IPS-20b (cell line): ENCODE measurements at regions not wholly inside any gene's neighbourhood (a gene's known extent, or its start where the extent isn't known, plus 50 kb on each side); places are given as distances from the start of the nearest gene placed in this dataset.

Experiments
- H3K27ac ChIP-seq: one replicate; pipeline ENCODE4 v1.5.1; 2013; ENCODE audit warnings: low read length
- H3K27me3 ChIP-seq: 2 replicates; pipeline ENCODE4 v1.6.1; 2013; ENCODE audit warnings: mild to moderate bottlenecking, low read length, inconsistent platforms; ENCODE audit not compliant: insufficient read depth
- H3K36me3 ChIP-seq: 2 replicates; pipeline ENCODE4 v1.6.1; 2013; ENCODE audit warnings: low read depth, mild to moderate bottlenecking, inconsistent platforms, low read length, moderate library complexity; ENCODE audit not compliant: insufficient read depth
- H3K4me1 ChIP-seq: 2 replicates; pipeline ENCODE4 v1.6.1; 2013; ENCODE audit warnings: mild to moderate bottlenecking, control low read depth, inconsistent platforms, low read length, moderate library complexity; ENCODE audit not compliant: insufficient read depth
- H3K4me3 ChIP-seq: 2 replicates; pipeline ENCODE4 v1.5.1; 2013; ENCODE audit warnings: mild to moderate bottlenecking, low read length, inconsistent platforms
- H3K9ac ChIP-seq: 2 replicates; pipeline ENCODE4 v1.6.1; 2013; ENCODE audit warnings: low read depth, mild to moderate bottlenecking, inconsistent platforms, low read length, moderate library complexity
- H3K9me3 ChIP-seq: 2 replicates; pipeline ENCODE4 v1.6.1; 2013; ENCODE audit warnings: mild to moderate bottlenecking, low read depth, low read length, inconsistent platforms; ENCODE audit not compliant: insufficient read depth

- Histone ChIP-seq H3K9ac (no peak overlapping the region), H3K9me3 (no peaks in the 10 kb centered on the region), H3K4me3 (no peak overlapping the region), H3K27me3 (no peaks in the 10 kb centered on the region), H3K4me1 (no peaks in the 10 kb centered on the region), H3K27ac (no peak overlapping the region), H3K36me3 (no peaks in the 10 kb centered on the region)
Measured at GRCh38 chr5:68587171-68587570, 371.6 kb downstream of the PIK3R1 start.

GRCh38 chr5:68591850-68592249, 376.3 kb downstream of the PIK3R1 start:
- Histone ChIP-seq H3K9me3 (peaks cover 7% of the 10 kb centered on the region; the same call in 1 of the 2 replicates), H3K36me3 (no peaks in the 10 kb centered on the region), H3K4me1 (no peaks in the 10 kb centered on the region), H3K27ac (no peak overlapping the region), H3K27me3 (no peaks in the 10 kb centered on the region), H3K4me3 (no peak overlapping the region), H3K9ac (no peak overlapping the region)

- H3K27me3 ChIP-seq: no peaks in the 10 kb centered on the region
- H3K4me1 ChIP-seq: no peaks in the 10 kb centered on the region
- H3K36me3 ChIP-seq: no peaks in the 10 kb centered on the region
- no peak overlapping the region for H3K4me3 ChIP-seq
- H3K9me3 ChIP-seq: peaks cover 7% of the 10 kb centered on the region; the same call in 1 of the 2 replicates
- no peak overlapping the region for H3K9ac ChIP-seq
- H3K27ac ChIP-seq: no peak overlapping the region
Measured at GRCh38 chr5:68592351-68592750, 376.8 kb downstream of the PIK3R1 start.

GRCh38 chr5:68593211-68593671, 377.7 kb downstream of the PIK3R1 start:
- H3K9ac ChIP-seq: no peak overlapping the region
- no peaks in the 10 kb centered on the region for H3K4me1 ChIP-seq
- H3K36me3 ChIP-seq: no peaks in the 10 kb centered on the region
- no peak overlapping the region for H3K27ac ChIP-seq
- peaks cover 7% of the 10 kb centered on the region; the same call in 1 of the 2 replicates for H3K9me3 ChIP-seq
- no peak overlapping the region for H3K4me3 ChIP-seq
- H3K27me3 ChIP-seq: no peaks in the 10 kb centered on the region

GRCh38 chr5:68612972-68613371, 397.4 kb downstream of the PIK3R1 start:
- Histone ChIP-seq H3K9ac (no peak overlapping the region), H3K9me3 (no peaks in the 10 kb centered on the region; the same call in 1 of the 2 replicates), H3K36me3 (no peaks in the 10 kb centered on the region), H3K4me3 (no peak overlapping the region), H3K27me3 (no peaks in the 10 kb centered on the region), H3K4me1 (no peaks in the 10 kb centered on the region), H3K27ac (no peak overlapping the region)

GRCh38 chr5:68618501-68618900, 402.9 kb downstream of the PIK3R1 start:
- H3K9ac ChIP-seq: no peak overlapping the region
- H3K27ac ChIP-seq: no peak overlapping the region
- H3K9me3 ChIP-seq: no peaks in the 10 kb centered on the region
- no peak overlapping the region for H3K4me3 ChIP-seq
- no peaks in the 10 kb centered on the region for H3K4me1 ChIP-seq
- no peaks in the 10 kb centered on the region for H3K36me3 ChIP-seq
- H3K27me3 ChIP-seq: no peaks in the 10 kb centered on the region

- no peaks in the 10 kb centered on the region for H3K9me3 ChIP-seq
- no peak overlapping the region for H3K9ac ChIP-seq
- H3K4me3 ChIP-seq: no peak overlapping the region
- H3K4me1 ChIP-seq: no peaks in the 10 kb centered on the region; the same call in 1 of the 2 replicates
- H3K27ac ChIP-seq: no peak overlapping the region
- no peaks in the 10 kb centered on the region for H3K36me3 ChIP-seq
- no peaks in the 10 kb centered on the region for H3K27me3 ChIP-seq
Measured at GRCh38 chr5:68627001-68627400, 411.4 kb downstream of the PIK3R1 start.

GRCh38 chr5:68628082-68628814, 412.7 kb downstream of the PIK3R1 start:
- H3K4me3 ChIP-seq: no peak overlapping the region
- H3K27me3 ChIP-seq: no peaks in the 10 kb centered on the region

GRCh38 chr5:68630354-68630753, 414.8 kb downstream of the PIK3R1 start:
- H3K9me3 ChIP-seq: no peaks in the 10 kb centered on the region
- H3K4me3 ChIP-seq: no peak overlapping the region
- no peak overlapping the region for H3K27ac ChIP-seq
- no peaks in the 10 kb centered on the region; the same call in 1 of the 2 replicates for H3K4me1 ChIP-seq
- H3K27me3 ChIP-seq: no peaks in the 10 kb centered on the region
- no peaks in the 10 kb centered on the region for H3K36me3 ChIP-seq
- no peak overlapping the region for H3K9ac ChIP-seq

More at GRCh38 chr5:68628082-68628814, 412.7 kb downstream of the PIK3R1 start:
- Histone ChIP-seq H3K9ac (no peak overlapping the region), H3K9me3 (no peaks in the 10 kb centered on the region), H3K36me3 (no peaks in the 10 kb centered on the region), H3K4me1 (no peaks in the 10 kb centered on the region; the same call in 1 of the 2 replicates), H3K27ac (no peak overlapping the region)

- H3K4me3 ChIP-seq: no peak overlapping the region
- no peak overlapping the region for H3K9ac ChIP-seq
- H3K27ac ChIP-seq: no peak overlapping the region
- no peaks in the 10 kb centered on the region; the same call in 1 of the 2 replicates for H3K4me1 ChIP-seq
- no peaks in the 10 kb centered on the region for H3K27me3 ChIP-seq
- no peaks in the 10 kb centered on the region for H3K9me3 ChIP-seq
- H3K36me3 ChIP-seq: no peaks in the 10 kb centered on the region
Measured at GRCh38 chr5:68631884-68632283, 416.3 kb downstream of the PIK3R1 start.

- no peak overlapping the region for H3K9ac ChIP-seq
- H3K27me3 ChIP-seq: no peaks in the 10 kb centered on the region
- H3K36me3 ChIP-seq: no peaks in the 10 kb centered on the region
- H3K4me1 ChIP-seq: peaks cover 3% of the 10 kb centered on the region; the same call in 1 of the 2 replicates
- no peak overlapping the region for H3K4me3 ChIP-seq
- H3K27ac ChIP-seq: no peak overlapping the region
- no peaks in the 10 kb centered on the region for H3K9me3 ChIP-seq
Measured at GRCh38 chr5:68641211-68641610, 425.7 kb downstream of the PIK3R1 start.

GRCh38 chr5:68643064-68643463, 427.5 kb downstream of the PIK3R1 start:
- Histone ChIP-seq H3K27ac (no peak overlapping the region), H3K4me3 (no peak overlapping the region), H3K27me3 (no peaks in the 10 kb centered on the region), H3K9me3 (no peaks in the 10 kb centered on the region), H3K36me3 (no peaks in the 10 kb centered on the region), H3K4me1 (peaks cover 3% of the 10 kb centered on the region; the same call in 1 of the 2 replicates), H3K9ac (no peak overlapping the region)
